ENCODE measurements at regions not wholly inside any gene's neighbourhood (a gene's known extent, or its start where the extent isn't known, plus 50 kb on each side); places are given as distances from the start of the nearest gene placed in this dataset.

GRCh38 chr6:118761645-118762044, 110.3 kb upstream of the CEP85L start:
- intact Hi-C loops (cut with DNase I; ENCODE audit: low total_unique reads) = no loop called here
- no peak for DNase-seq (ENCODE audit: low spot score in 2 of 2)
- TF ChIP-seq, protein P1, sequence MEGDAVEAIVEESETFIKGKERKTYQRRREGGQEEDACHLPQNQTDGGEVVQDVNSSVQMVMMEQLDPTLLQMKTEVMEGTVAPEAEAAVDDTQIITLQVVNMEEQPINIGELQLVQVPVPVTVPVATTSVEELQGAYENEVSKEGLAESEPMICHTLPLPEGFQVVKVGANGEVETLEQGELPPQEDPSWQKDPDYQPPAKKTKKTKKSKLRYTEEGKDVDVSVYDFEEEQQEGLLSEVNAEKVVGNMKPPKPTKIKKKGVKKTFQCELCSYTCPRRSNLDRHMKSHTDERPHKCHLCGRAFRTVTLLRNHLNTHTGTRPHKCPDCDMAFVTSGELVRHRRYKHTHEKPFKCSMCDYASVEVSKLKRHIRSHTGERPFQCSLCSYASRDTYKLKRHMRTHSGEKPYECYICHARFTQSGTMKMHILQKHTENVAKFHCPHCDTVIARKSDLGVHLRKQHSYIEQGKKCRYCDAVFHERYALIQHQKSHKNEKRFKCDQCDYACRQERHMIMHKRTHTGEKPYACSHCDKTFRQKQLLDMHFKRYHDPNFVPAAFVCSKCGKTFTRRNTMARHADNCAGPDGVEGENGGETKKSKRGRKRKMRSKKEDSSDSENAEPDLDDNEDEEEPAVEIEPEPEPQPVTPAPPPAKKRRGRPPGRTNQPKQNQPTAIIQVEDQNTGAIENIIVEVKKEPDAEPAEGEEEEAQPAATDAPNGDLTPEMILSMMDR (IDR thresholded peaks at IDR 0.05) = no peak
- TF ChIP-seq POLR2A (IDR thresholded peaks at IDR 0.05) = no peak
- 72 to 73% methylated on average over 1 of the region's 1 CpG for WGBS, 2 donors
- H3K4me3 ChIP-seq (ENCODE audit: low read depth, poor library complexity, severe bottlenecking) = no peak overlapping the region

- intact Hi-C loops (cut with DNase I; ENCODE audit: low total_unique reads) = no loop called here
- no peak for DNase-seq (ENCODE audit: low spot score in 2 of 2)
- TF ChIP-seq, protein P1 (IDR thresholded peaks at IDR 0.05) = no peak
- no peak for TF ChIP-seq POLR2A (IDR thresholded peaks at IDR 0.05)
- H3K4me3 ChIP-seq (ENCODE audit: low read depth, poor library complexity, severe bottlenecking) = no peak overlapping the region
Measured at GRCh38 chr6:118758946-118759345, 107.6 kb upstream of the CEP85L start.

DNA sequence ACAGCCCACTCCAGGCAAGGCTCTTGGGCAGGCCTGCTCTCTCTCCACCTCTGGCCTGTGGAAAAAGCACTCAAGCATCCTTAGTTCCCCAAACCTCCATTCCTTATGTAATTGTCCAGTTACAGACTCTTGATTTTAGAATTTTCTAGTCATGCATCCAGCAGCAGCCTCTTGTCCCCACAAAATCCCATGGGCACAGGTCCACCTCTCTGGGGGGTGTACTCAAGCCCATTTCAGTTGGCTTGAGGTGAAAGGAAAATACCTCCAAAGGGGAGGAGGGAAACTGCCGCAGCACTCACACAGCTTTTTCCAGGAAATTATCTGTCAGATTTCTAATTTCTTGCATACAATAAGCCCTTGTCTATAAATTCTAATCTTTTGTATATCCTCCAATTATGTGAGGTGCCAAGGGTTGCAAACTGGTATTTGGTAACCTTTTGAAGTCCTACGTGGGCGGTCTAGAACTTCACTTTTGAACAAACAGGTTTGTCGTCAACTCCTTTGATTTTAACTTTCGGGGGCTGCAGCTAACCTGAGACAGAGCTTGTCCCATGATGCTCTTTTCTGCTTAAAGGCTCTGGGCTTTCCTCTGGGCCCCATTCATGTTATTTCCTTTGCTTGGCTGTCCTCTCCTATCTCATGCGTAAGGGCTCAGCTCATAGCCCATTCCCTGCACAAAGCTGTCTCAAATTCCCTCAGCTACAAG, 104.7 kb upstream of the CEP85L start:
- DNase-seq (ENCODE audit: low spot score in 2 of 2) = no peak
- WGBS, 2 donors = 67 to 79% methylated on average over 6 of the region's 6 CpGs
- intact Hi-C loops (cut with DNase I; ENCODE audit: low total_unique reads) = no loop called here

GRCh38 chr6:118752803-118753202, 101.4 kb upstream of the CEP85L start:
- no peak overlapping the region for H3K4me3 ChIP-seq (ENCODE audit: low read depth, poor library complexity, severe bottlenecking)
- DNase-seq (ENCODE audit: low spot score in 2 of 2) = no peak
- no peak for TF ChIP-seq POLR2A (IDR thresholded peaks at IDR 0.05)
- TF ChIP-seq, protein P1 (IDR thresholded peaks at IDR 0.05) = no peak
- intact Hi-C loops (cut with DNase I; ENCODE audit: low total_unique reads) = no loop called here
- 82 to 85% methylated on average over 3 of the region's 3 CpGs for WGBS, 2 donors

More for the DNA sequence above, 104.7 kb upstream of the CEP85L start:
- no peak overlapping the region for H3K4me3 ChIP-seq (ENCODE audit: low read depth, poor library complexity, severe bottlenecking)
- TF ChIP-seq, protein P1 (IDR thresholded peaks at IDR 0.05) = no peak
- TF ChIP-seq POLR2A (IDR thresholded peaks at IDR 0.05) = no peak

- no peak for TF ChIP-seq POLR2A (IDR thresholded peaks at IDR 0.05)
- TF ChIP-seq, protein P1 (IDR thresholded peaks at IDR 0.05) = no peak
- no peak overlapping the region for H3K4me3 ChIP-seq (ENCODE audit: low read depth, poor library complexity, severe bottlenecking)
- no peak for DNase-seq (ENCODE audit: low spot score in 2 of 2)
- intact Hi-C loops (cut with DNase I; ENCODE audit: low total_unique reads) = no loop called here
- WGBS, 2 donors = 89 to 90% methylated on average over 3 of the region's 3 CpGs
Measured at GRCh38 chr6:118751072-118751471, 99.7 kb upstream of the CEP85L start.

DNA sequence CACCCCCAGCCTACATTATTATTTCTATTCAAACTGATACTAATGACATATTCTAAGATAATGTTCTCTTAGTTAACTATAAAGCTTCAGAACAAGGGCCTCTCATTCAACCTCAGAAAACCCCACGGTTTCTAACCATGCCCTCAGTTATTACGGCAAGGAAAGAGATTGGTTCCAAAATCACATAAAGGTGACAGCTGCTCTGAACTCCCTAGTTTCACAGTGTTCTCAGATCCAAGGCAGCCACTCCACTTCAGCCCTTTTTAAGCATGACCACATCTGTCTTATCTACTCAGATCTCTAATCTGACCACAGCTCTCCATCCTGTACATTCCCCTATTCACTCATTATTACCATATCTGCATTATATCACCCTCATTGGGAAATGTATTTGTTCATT, 98.8 kb upstream of the CEP85L start:
- TF ChIP-seq, protein P1 (IDR thresholded peaks at IDR 0.05) = no peak
- TF ChIP-seq POLR2A (IDR thresholded peaks at IDR 0.05) = no peak
- no peak for DNase-seq (ENCODE audit: low spot score in 2 of 2)
- WGBS, 2 donors = 84 to 90% methylated on average over 2 of the region's 2 CpGs
- intact Hi-C loops (cut with DNase I; ENCODE audit: low total_unique reads) = no loop called here
- no peak overlapping the region for H3K4me3 ChIP-seq (ENCODE audit: low read depth, poor library complexity, severe bottlenecking)
